WTC11 (cell line): ENCODE measurements at regions not wholly inside any gene's neighbourhood (a gene's known extent, or its start where the extent isn't known, plus 50 kb on each side); places are given as distances from the start of the nearest gene placed in this dataset.

ENCODE experiments used
- ATF2 ChIP-seq: sonication (generic); formaldehyde crosslinking; IDR thresholded peaks from 2 replicates; pipeline ENCODE4 v1.8.1; 2022; ENCODE audit warnings: low read depth, missing genetic modification reagents, borderline replicate concordance
- CTCF ChIP-seq: fragments of 200-600 bp; IDR thresholded peaks from 2 replicates; pipeline ENCODE4 v1.8.0; 2022; ENCODE audit warnings: antibody characterized with exemption
- ESRRA ChIP-seq: sonication (generic); formaldehyde crosslinking; IDR thresholded peaks from 2 replicates; pipeline ENCODE4 v1.8.1; 2022; ENCODE audit warnings: mild to moderate bottlenecking, missing genetic modification reagents, borderline replicate concordance
- KAT7 ChIP-seq: sonication (generic); formaldehyde crosslinking; IDR thresholded peaks from 2 replicates; pipeline ENCODE4 v1.8.1; 2023; ENCODE audit warnings: missing genetic modification reagents, mild to moderate bottlenecking, borderline replicate concordance
- NFE2L1 ChIP-seq: sonication (generic); formaldehyde crosslinking; IDR thresholded peaks from 2 replicates; pipeline ENCODE4 v1.8.1; 2023; ENCODE audit warnings: missing genetic modification reagents
- NR1H2 ChIP-seq: sonication (generic); formaldehyde crosslinking; IDR thresholded peaks from 2 replicates; pipeline ENCODE4 v1.9.0; 2021; ENCODE audit warnings: mild to moderate bottlenecking, moderate library complexity, missing genetic modification reagents
- NR2C2 ChIP-seq: sonication (generic); formaldehyde crosslinking; IDR thresholded peaks from 2 replicates; pipeline ENCODE4 v1.8.0; 2022; ENCODE audit warnings: mild to moderate bottlenecking, missing genetic modification reagents
- SP1 ChIP-seq: sonication (generic); formaldehyde crosslinking; conservative IDR thresholded peaks from 2 replicates; pipeline ENCODE4 v1.8.1; 2022; ENCODE audit warnings: missing genetic modification reagents
- TEAD1 ChIP-seq: sonication (generic); formaldehyde crosslinking; IDR thresholded peaks from 2 replicates; pipeline ENCODE4 v1.8.0; 2022; ENCODE audit warnings: mild to moderate bottlenecking, missing genetic modification reagents
- USF2 ChIP-seq: sonication (generic); formaldehyde crosslinking; IDR thresholded peaks from 2 replicates; pipeline ENCODE4 v1.8.1; 2023; ENCODE audit warnings: mild to moderate bottlenecking, missing genetic modification reagents, moderate library complexity
- ZNF416 ChIP-seq: fragments of 250-450 bp; sonication (Bioruptor Pico); IDR thresholded peaks from 2 replicates; pipeline ENCODE4 v1.9.0; 2021; ENCODE audit warnings: mild to moderate bottlenecking, inconsistent platforms
- ZNF512 ChIP-seq: sonication (generic); formaldehyde crosslinking; IDR thresholded peaks from 2 replicates; pipeline ENCODE4 v1.8.1; 2022; ENCODE audit warnings: missing genetic modification reagents, borderline replicate concordance
- TF ChIP-seq, protein P1 (sequence below): sonication (generic); formaldehyde crosslinking; IDR thresholded peaks from 2 replicates; pipeline ENCODE4 v1.8.0; 2023; ENCODE audit warnings: mild to moderate bottlenecking, missing genetic modification reagents

- TF ChIP-seq ZNF512 (CRISPR knock-in tag) (no peak), ATF2 (no peak), CTCF (no peak), USF2 (CRISPR knock-in tag) (no peak), TEAD1 (CRISPR knock-in tag) (no peak), NFE2L1 (CRISPR knock-in tag) (no peak), NR2C2 (CRISPR knock-in tag) (no peak), SP1 (CRISPR knock-in tag) (no peak), KAT7 (no peak), NR1H2 (CRISPR knock-in tag) (no peak), ESRRA (CRISPR knock-in tag) (no peak), ZNF416 (CRISPR knock-in tag) (no peak)
- TF ChIP-seq, protein P1, sequence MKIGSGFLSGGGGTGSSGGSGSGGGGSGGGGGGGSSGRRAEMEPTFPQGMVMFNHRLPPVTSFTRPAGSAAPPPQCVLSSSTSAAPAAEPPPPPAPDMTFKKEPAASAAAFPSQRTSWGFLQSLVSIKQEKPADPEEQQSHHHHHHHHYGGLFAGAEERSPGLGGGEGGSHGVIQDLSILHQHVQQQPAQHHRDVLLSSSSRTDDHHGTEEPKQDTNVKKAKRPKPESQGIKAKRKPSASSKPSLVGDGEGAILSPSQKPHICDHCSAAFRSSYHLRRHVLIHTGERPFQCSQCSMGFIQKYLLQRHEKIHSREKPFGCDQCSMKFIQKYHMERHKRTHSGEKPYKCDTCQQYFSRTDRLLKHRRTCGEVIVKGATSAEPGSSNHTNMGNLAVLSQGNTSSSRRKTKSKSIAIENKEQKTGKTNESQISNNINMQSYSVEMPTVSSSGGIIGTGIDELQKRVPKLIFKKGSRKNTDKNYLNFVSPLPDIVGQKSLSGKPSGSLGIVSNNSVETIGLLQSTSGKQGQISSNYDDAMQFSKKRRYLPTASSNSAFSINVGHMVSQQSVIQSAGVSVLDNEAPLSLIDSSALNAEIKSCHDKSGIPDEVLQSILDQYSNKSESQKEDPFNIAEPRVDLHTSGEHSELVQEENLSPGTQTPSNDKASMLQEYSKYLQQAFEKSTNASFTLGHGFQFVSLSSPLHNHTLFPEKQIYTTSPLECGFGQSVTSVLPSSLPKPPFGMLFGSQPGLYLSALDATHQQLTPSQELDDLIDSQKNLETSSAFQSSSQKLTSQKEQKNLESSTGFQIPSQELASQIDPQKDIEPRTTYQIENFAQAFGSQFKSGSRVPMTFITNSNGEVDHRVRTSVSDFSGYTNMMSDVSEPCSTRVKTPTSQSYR (CRISPR knock-in tag), result no peak
Observed at GRCh38 chr14:101276309-101277091, 284.8 kb upstream of the DIO3 start.
